HepG2 (cell line): ENCODE measurements at regions not wholly inside any gene's neighbourhood (a gene's known extent, or its start where the extent isn't known, plus 50 kb on each side); places are given as distances from the start of the nearest gene placed in this dataset.

Experiments used
- ATAC-seq: fragments of 200-7000 bp; cut with Tn5 transposase; 3 replicates; pipeline ENCODE4 v1.9.1; 2020; ENCODE audit warnings: mild to moderate bottlenecking, moderate library complexity
- BruUV-seq: library from RNA; stranded (reverse); fragments of 400-500 nt; replicated peaks from 2 replicates; lab custom pipeline; 2021; lab: Mats Ljungman, UMichigan
- CTCF ChIA-PET: fragments of 300-600 bp; formaldehyde crosslinking; extraction: SDS; loops from one replicate; lab custom pipeline; 2021; ENCODE audit warnings: low total read pairs, inconsistent platforms, low intra/inter-chr PET ratio; lab: Yijun Ruan, JAX
- POLR2A ChIA-PET: fragments of 350-600 bp; sonication (Branson Sonifier 250); formaldehyde crosslinking; loops from one replicate; lab custom pipeline; 2020; ENCODE audit warnings: antibody characterized with exemption, inconsistent platforms; lab: Yijun Ruan, JAX
- DNase-seq: peaks from one replicate; pipeline ENCODE4 v3.0.0-alpha.2; 2015; ENCODE audit warnings: low spot score
- FAIRE-seq: peaks from 3 replicates; lab custom pipeline; 2011; peaks lifted over from hg19 to GRCh38; lab: Jason Lieb, UNC
- H2AFZ ChIP-seq: one replicate; pipeline ENCODE4 v1.6.1; 2011; ENCODE audit warnings: low read length, inconsistent platforms
- H3K27ac ChIP-seq: fragments of 300-600 bp; 3 replicates; pipeline ENCODE4 v1.8.0; 2011; ENCODE audit warnings: mixed run types, mild to moderate bottlenecking, mixed read lengths, low read length, inconsistent platforms; ENCODE audit not compliant: insufficient read depth; ENCODE audit errors: extremely low read length
- H3K27me3 ChIP-seq, 2 experiments: fragments of 200-600 bp in 1 of 2; 2 replicates in 1 of 2; 3 replicates in 1 of 2; pipeline versions ENCODE4 v1.6.0 to v1.8.0; 2011; ENCODE audit warnings: low read length in 2 of 2, mild to moderate bottlenecking in 2 of 2, moderate library complexity in 2 of 2, inconsistent platforms in 1 of 2; ENCODE audit not compliant: insufficient read depth in 2 of 2, control insufficient read depth in 1 of 2
- H3K36me3 ChIP-seq, 2 experiments: fragments of 200-600 bp in 1 of 2; replicated peaks in 1 of 2; 2 replicates in 1 of 2; 3 replicates in 1 of 2; pipeline versions ENCODE4 v1.5.1 to v1.8.0; 2011; ENCODE audit warnings: low read length in 2 of 2, inconsistent platforms in 1 of 2; ENCODE audit not compliant: insufficient read depth in 2 of 2, control insufficient read depth in 1 of 2
- H3K4me1 ChIP-seq: 2 replicates; pipeline ENCODE4 v1.5.1; 2012; ENCODE audit warnings: low read length, inconsistent platforms; ENCODE audit not compliant: insufficient read depth
- H3K4me2 ChIP-seq: 2 replicates; pipeline ENCODE4 v1.6.0; 2011; ENCODE audit warnings: low read depth, low read length, inconsistent platforms
- H3K4me3 ChIP-seq, 3 experiments: fragments of 200-600 bp in 1 of 3; sonication (generic), shearing (Covaris generic) in 1 of 3; replicated peaks in 1 of 3; 2 replicates each; pipeline ENCODE4 v1.5.1; 2011 to 2016; ENCODE audit warnings: low read length in 3 of 3, inconsistent platforms in 2 of 3, low read depth in 2 of 3, mild to moderate bottlenecking in 2 of 3, control low read depth in 1 of 3, mixed read lengths in 1 of 3; ENCODE audit not compliant: insufficient read depth in 1 of 3
- H3K79me2 ChIP-seq: one replicate; pipeline ENCODE4 v1.6.1; 2011; ENCODE audit warnings: low read length, inconsistent platforms; ENCODE audit not compliant: insufficient read depth
- H3K9ac ChIP-seq: 2 replicates; pipeline ENCODE4 v1.6.0; 2011; ENCODE audit warnings: mild to moderate bottlenecking, low read depth, low read length, inconsistent platforms; ENCODE audit not compliant: insufficient read depth
- H3K9me3 ChIP-seq: 2 replicates; pipeline ENCODE4 v1.5.1; 2012; ENCODE audit warnings: mild to moderate bottlenecking, low read length
- H4K20me1 ChIP-seq: 2 replicates; pipeline ENCODE4 v1.6.0; 2011; ENCODE audit warnings: inconsistent platforms, mild to moderate bottlenecking, low read length, moderate library complexity; ENCODE audit not compliant: insufficient read depth
- DBP ChIP-seq: sonication (generic); formaldehyde crosslinking; IDR thresholded peaks from 2 replicates; pipeline ENCODE4 v1.4.0; 2020; ENCODE audit warnings: missing genetic modification reagents; ENCODE audit errors: not compliant biosample characterization
- DNMT3B ChIP-seq: conservative IDR thresholded peaks from 2 replicates; pipeline ENCODE4 v1.6.1; 2016; ENCODE audit warnings: missing biosample characterization, control low read depth
- FOXP4 ChIP-seq: sonication (generic); formaldehyde crosslinking; IDR thresholded peaks from 2 replicates; pipeline ENCODE4 v1.4.0; 2020; ENCODE audit warnings: missing genetic modification reagents
- HMGXB3 ChIP-seq: sonication (generic); formaldehyde crosslinking; IDR thresholded peaks from 2 replicates; pipeline ENCODE4 v1.4.0; 2020; ENCODE audit warnings: missing genetic modification reagents, borderline replicate concordance
- KDM3A ChIP-seq: IDR thresholded peaks from 2 replicates; pipeline ENCODE4 v1.6.1; 2018; ENCODE audit warnings: low read depth, missing compliant biosample characterization
- KMT2A ChIP-seq: sonication (generic); formaldehyde crosslinking; IDR thresholded peaks from 2 replicates; pipeline ENCODE4 v1.4.0; 2020; ENCODE audit warnings: missing genetic modification reagents
- PAWR ChIP-seq: sonication (generic); formaldehyde crosslinking; IDR thresholded peaks from 2 replicates; pipeline ENCODE4 v1.4.0; 2020; ENCODE audit warnings: missing genetic modification reagents, mild to moderate bottlenecking, borderline replicate concordance
- SIX4 ChIP-seq: sonication (generic); formaldehyde crosslinking; IDR thresholded peaks from 2 replicates; pipeline ENCODE4 v1.4.0; 2020; ENCODE audit warnings: missing genetic modification reagents
- SP2 ChIP-seq: sonication (generic); formaldehyde crosslinking; IDR thresholded peaks from 2 replicates; pipeline ENCODE4 v1.5.1; 2020; ENCODE audit warnings: mild to moderate bottlenecking, missing genetic modification reagents
- STAG1 ChIP-seq: sonication (generic); formaldehyde crosslinking; IDR thresholded peaks from 2 replicates; pipeline ENCODE4 v1.4.0; 2020; ENCODE audit warnings: missing genetic modification reagents
- SUZ12 ChIP-seq: fragments of 150-350 bp; IDR thresholded peaks from 2 replicates; pipeline ENCODE4 v1.6.1; 2014; ENCODE audit warnings: low read depth, low read length
- ZBTB3 ChIP-seq: sonication (generic); formaldehyde crosslinking; IDR thresholded peaks from 2 replicates; pipeline ENCODE4 v1.4.0; 2020; ENCODE audit warnings: low read depth, mild to moderate bottlenecking, moderate library complexity, missing genetic modification reagents, borderline replicate concordance
- ZFP37 ChIP-seq: sonication (generic); formaldehyde crosslinking; IDR thresholded peaks from 2 replicates; pipeline ENCODE4 v1.4.0; 2020; ENCODE audit warnings: missing genetic modification reagents, borderline replicate concordance
- ZFY ChIP-seq: sonication (generic); formaldehyde crosslinking; IDR thresholded peaks from 2 replicates; pipeline ENCODE4 v1.4.0; 2020; ENCODE audit warnings: missing genetic modification reagents
- ZNF333 ChIP-seq: sonication (generic); formaldehyde crosslinking; IDR thresholded peaks from 2 replicates; pipeline ENCODE4 v1.4.0; 2020; ENCODE audit warnings: mild to moderate bottlenecking, missing genetic modification reagents, borderline replicate concordance
- ZNF678 ChIP-seq: sonication (generic); formaldehyde crosslinking; IDR thresholded peaks from 2 replicates; pipeline ENCODE4 v1.4.0; 2020; ENCODE audit warnings: mild to moderate bottlenecking, missing genetic modification reagents
- WGBS: methylation state at CpG from one replicate; pipeline ENCODE4 v1.1.6; 2017; ENCODE audit warnings: low lambda C conversion rate; 5-methylcytosine and 5-hydroxymethylcytosine counted together
- in situ Hi-C: cut with HindIII; loops from 2 replicates; pipeline ENCODE4 v1.10.0; 2017; ENCODE audit warnings: low pct_unique_long_range_greater_than_20kb; ENCODE audit not compliant: extremely low pct_ligation_motif_present
- intact Hi-C: fragments of 100-400 bp; cut with micrococcal nuclease; formaldehyde crosslinking; loops from one replicate; pipeline ENCODE4 v1.10.0; 2022; ENCODE audit not compliant: unreplicated experiment
- TF ChIP-seq, protein P1 (sequence below): sonication (generic); formaldehyde crosslinking; IDR thresholded peaks from 2 replicates; pipeline ENCODE4 v1.5.0; 2020; ENCODE audit warnings: missing genetic modification reagents

- TF ChIP-seq ZNF333 (no peak), KMT2A (no peak)
- TF ChIP-seq, all 625 proteins: peak for 0
Observed at GRCh38 chr16:80018466-80018865, 417.9 kb upstream of the MAF start (continued).

- ATAC-seq (no peak), FAIRE-seq (no peak), DNase-seq (no peak)
- intact Hi-C loops (no loop called here), in situ Hi-C loops (no loop called here)
- ChIA-PET POLR2A (no interaction called here), CTCF (no interaction called here)
- no peaks in the 10 kb centered on the region; the same call in 1 of the 2 replicates for H3K9me3 ChIP-seq
- 49% methylated on average over 9 of the region's 9 CpGs for WGBS
- no peaks in the 10 kb centered on the region for H3K36me3 ChIP-seq
- H3K9ac ChIP-seq, result no peak overlapping the region
- H2AFZ ChIP-seq, result no peak overlapping the region
- no peak overlapping the region for H3K4me2 ChIP-seq
- H3K79me2 ChIP-seq, result no peaks in the 10 kb centered on the region
- no peaks in the 10 kb centered on the region for H3K4me1 ChIP-seq
- no peak overlapping the region for H3K4me3 ChIP-seq
- H4K20me1 ChIP-seq, result no peaks in the 10 kb centered on the region
- no peak overlapping the region for H3K27ac ChIP-seq
- BruUV-seq, result no TSS peak
- H3K27me3 ChIP-seq, result no peaks in the 10 kb centered on the region
- TF ChIP-seq DBP (CRISPR knock-in tag) (no peak), ZFY (no peak), HMGXB3 (CRISPR knock-in tag) (no peak), SIX4 (no peak), ZNF678 (CRISPR knock-in tag) (no peak), STAG1 (CRISPR knock-in tag) (no peak), ZFP37 (CRISPR knock-in tag) (no peak), SP2 (CRISPR knock-in tag) (no peak), ZBTB3 (CRISPR knock-in tag) (no peak), DNMT3B (no peak), KDM3A (CRISPR knock-in tag) (no peak), SUZ12 (no peak), PAWR (CRISPR knock-in tag) (no peak), FOXP4 (CRISPR knock-in tag) (no peak)
- TF ChIP-seq, protein P1, sequence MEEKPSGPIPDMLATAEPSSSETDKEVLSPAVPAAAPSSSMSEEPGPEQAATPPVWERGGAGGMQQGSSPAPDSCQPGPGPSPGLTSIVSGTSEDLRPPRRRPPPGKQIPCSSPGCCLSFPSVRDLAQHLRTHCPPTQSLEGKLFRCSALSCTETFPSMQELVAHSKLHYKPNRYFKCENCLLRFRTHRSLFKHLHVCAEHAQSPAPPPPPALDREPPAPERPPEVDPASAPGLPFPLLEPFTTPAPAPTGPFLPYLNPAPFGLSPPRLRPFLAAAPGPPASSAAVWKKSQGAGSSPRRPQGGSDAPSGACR (CRISPR knock-in tag), result no peak
Observed at GRCh38 chr16:80016731-80017326, 416.3 kb upstream of the MAF start.
